HG03439 (cell line): ENCODE measurements at regions not wholly inside any gene's neighbourhood (a gene's known extent, or its start where the extent isn't known, plus 50 kb on each side); places are given as distances from the start of the nearest gene placed in this dataset.
"Not testable (repeated sequence)": the region's sequence is repeated elsewhere in the genome, so short reads cannot be mapped to it uniquely, and the experiment has no call there.

Source experiments
- ATAC-seq: cut with Tn5 transposase; IDR thresholded peaks from one replicate; pipeline ENCODE4 v1.9.1; 2021; ENCODE audit warnings: mild to moderate bottlenecking, moderate library complexity; ENCODE audit not compliant: unreplicated experiment

GRCh38 chr17:27090450-27091042, 203.4 kb upstream of the WSB1 start:
- not testable (repeated sequence) for ATAC-seq

GRCh38 chr17:27091043-27091497, 202.8 kb upstream of the WSB1 start:
- ATAC-seq = no peak

GRCh38 chr17:27094179-27094578, 199.7 kb upstream of the WSB1 start:
- not testable (repeated sequence) for ATAC-seq

GRCh38 chr17:27095821-27096220, 198.1 kb upstream of the WSB1 start:
- ATAC-seq = not testable (repeated sequence)

GRCh38 chr17:27099266-27099665, 194.6 kb upstream of the WSB1 start:
- ATAC-seq = not testable (repeated sequence)

GRCh38 chr17:27104605-27105221, 189.2 kb upstream of the WSB1 start:
- ATAC-seq = not testable (repeated sequence)

GRCh38 chr17:27105636-27106035, 188.3 kb upstream of the WSB1 start:
- ATAC-seq = no peak

GRCh38 chr17:27106347-27106981, 187.4 kb upstream of the WSB1 start:
- ATAC-seq = no peak

GRCh38 chr17:27106982-27107360, 186.9 kb upstream of the WSB1 start:
- no peak for ATAC-seq

- not testable (repeated sequence) for ATAC-seq
Measured at GRCh38 chr17:27107386-27108328, 186.3 kb upstream of the WSB1 start.

GRCh38 chr17:27109346-27109745, 184.6 kb upstream of the WSB1 start:
- no peak for ATAC-seq

GRCh38 chr17:27153005-27153404, 140.9 kb upstream of the WSB1 start:
- no peak for ATAC-seq

GRCh38 chr17:27155866-27156265, 138.0 kb upstream of the WSB1 start:
- ATAC-seq = no peak

- ATAC-seq = no peak
Measured at GRCh38 chr17:27157297-27157696, 136.6 kb upstream of the WSB1 start.

GRCh38 chr17:27157898-27158297, 136.0 kb upstream of the WSB1 start:
- no peak for ATAC-seq

- no peak for ATAC-seq
Measured at GRCh38 chr17:27158382-27158781, 135.5 kb upstream of the WSB1 start.

- no peak for ATAC-seq
Measured at GRCh38 chr17:27180322-27180721, 113.6 kb upstream of the WSB1 start.

- ATAC-seq = not testable (repeated sequence)
Measured at GRCh38 chr17:27181379-27181925, 112.5 kb upstream of the WSB1 start.

- ATAC-seq = no peak
Measured at GRCh38 chr17:27181935-27182334, 112.0 kb upstream of the WSB1 start.

- not testable (repeated sequence) for ATAC-seq
Measured at GRCh38 chr17:27197505-27197904, 96.4 kb upstream of the WSB1 start.

- no peak for ATAC-seq
Measured at GRCh38 chr17:27199948-27200347, 94.0 kb upstream of the WSB1 start.
